SU-DHL-6 (cell line): ENCODE measurements at regions not wholly inside any gene's neighbourhood (a gene's known extent, or its start where the extent isn't known, plus 50 kb on each side); places are given as distances from the start of the nearest gene placed in this dataset.

Source experiments
- CTCF ChIP-seq: fragments of 200-600 bp; sonication (generic); IDR thresholded peaks from one replicate; pipeline ENCODE4 v1.5.1; 2017; ENCODE audit warnings: antibody characterized with exemption, mild to moderate bottlenecking, low read length, moderate library complexity; ENCODE audit not compliant: insufficient read depth, poor library complexity, severe bottlenecking
- EZH2phosphoT487 ChIP-seq: fragments of 200-600 bp; sonication (generic), shearing (Covaris generic); conservative IDR thresholded peaks from 2 replicates; pipeline ENCODE4 v1.6.1; 2018; ENCODE audit warnings: mild to moderate bottlenecking, antibody characterized with exemption, low read length, moderate library complexity, mixed read lengths

GRCh38 chr5:28388428-28388827 is 1350.0 kb upstream of the CDH9 start:
- TF ChIP-seq CTCF (no peak), EZH2phosphoT487 (no peak)
